ENCODE measurements at regions not wholly inside any gene's neighbourhood (a gene's known extent, or its start where the extent isn't known, plus 50 kb on each side); places are given as distances from the start of the nearest gene placed in this dataset.
A peak's percentile ranks its signal among the peaks of the same experiment; 100 is the strongest.
"Not testable (repeated sequence)": the region's sequence is repeated elsewhere in the genome, so short reads cannot be mapped to it uniquely, and the experiment has no call there.

DNA sequence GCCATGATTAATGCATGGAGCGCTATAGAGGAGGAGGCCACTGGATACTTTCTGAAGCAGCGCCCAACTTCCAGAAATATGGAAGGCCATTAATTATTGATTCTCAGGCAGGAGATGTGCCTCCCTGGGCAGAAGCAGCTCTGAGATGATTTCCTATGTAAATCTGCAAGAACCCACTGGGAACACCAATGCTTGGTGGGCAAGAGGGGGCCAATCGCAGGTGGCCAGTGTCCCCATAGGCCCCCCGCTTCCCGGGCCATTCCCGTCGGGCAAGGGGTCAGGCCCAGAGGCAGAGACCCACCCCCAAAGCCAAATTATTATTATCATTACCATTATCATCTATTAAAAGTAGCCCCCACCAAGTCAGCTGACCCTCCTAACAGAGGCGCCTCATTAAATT lies 288.0 kb upstream of the TLE3 start:
- no peak for DNase-seq

DNA sequence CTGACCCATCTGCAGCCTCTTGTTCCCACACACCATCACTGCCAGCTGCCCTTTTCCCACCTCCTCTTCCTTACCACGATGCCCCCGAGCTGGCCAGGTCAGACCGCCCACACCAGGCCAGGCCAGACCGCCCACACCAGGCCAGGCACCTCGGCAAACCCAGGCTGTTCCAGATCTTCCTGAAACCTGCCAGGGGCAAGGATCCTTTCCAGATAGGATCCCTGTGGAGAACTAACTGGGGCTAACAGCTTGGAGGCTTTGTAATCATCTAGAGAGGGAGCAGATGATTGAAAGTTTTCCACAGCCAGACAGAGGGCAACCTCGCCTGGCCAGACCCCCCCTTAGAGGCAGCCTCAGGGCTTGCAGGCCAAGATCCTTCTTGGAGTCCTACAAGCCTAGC lies 287.3 kb upstream of the TLE3 start:
- DNase-seq = no peak

DNA sequence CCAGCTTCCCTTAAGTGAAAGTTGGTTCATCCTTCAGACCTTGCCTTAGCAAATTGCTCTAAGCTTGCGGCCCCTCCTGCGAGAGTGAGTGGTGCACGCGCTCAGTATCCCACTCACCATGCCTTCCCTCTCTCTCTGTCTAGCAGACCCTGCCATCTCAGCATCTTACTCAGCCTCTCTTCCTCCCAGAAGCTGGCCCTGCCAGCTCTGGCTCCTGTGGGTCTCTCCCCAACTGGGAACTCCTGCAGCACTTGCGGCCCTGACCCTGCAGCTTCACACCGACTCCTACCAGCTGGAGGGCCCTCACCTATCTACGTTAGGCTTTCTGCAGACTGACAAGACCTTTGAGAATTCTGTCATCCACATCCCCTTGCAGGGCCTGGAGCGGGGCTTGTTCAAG lies 286.1 kb upstream of the TLE3 start:
- no peak for DNase-seq

DNA sequence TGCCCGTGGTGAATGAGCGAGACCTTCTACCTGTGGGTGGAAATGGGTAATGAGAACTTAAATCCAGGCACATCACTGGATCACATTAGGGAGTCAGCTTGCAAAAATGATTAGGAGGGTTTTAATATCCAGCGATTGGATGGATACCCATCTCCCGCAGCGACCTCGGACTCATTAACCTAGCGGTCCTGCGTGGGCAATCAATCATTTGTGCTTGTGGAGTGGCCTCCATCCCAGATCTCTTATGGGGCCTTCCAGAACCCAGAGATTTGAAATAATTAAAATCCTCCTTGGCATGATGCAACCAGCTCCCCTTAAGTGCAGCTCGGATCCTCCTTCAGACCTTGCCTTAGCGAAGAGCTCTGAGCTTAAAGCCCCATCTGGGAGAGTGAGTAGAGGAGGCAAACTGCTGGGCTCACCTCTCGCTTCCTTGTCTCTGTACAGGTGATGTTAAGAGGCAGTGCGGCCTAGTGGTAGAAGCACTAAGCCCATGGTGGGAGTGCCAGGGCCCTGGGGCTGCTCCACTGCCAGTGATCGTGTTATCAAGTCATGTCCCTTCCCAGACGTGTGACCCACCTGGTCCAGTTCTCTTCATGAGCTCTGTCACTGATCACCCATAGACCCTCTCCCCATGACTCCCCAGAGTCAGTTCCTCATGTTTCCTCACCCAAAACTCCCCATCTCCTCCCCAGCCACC lies 285.2 kb upstream of the TLE3 start:
- no peak for DNase-seq

DNA sequence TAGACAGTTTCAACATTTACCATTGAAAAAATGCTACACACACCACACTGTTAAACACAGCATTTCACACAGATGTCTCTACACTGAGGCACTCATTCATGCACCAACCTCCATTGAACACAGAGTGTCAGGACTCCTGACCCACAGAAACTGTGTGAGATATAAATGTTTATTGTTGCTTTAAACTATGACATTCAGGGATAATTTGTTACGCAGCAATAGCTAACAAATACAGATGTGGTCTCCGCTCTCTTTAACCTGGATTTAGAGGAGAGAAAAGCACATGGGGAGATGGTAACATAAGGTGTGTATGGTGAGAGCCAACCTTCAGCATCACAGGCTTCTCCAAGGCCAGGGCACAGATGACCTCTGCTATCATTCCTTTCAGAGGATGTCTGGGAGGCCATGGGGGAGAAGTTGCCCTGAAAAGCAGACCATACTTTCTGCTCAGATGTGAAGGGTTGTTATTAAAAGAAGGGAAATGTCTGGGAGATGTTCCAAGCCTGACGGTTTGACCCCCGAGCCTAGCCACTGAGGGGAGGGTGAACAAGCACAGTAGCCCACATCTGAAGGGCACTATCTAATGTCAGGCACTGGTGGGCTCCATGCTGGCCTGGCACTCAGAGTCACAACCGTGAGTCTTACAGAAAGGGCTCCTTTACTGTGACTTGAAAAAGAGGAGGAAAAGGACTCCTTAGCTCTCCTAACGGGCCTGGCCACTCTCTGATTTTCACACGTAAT lies 284.5 kb upstream of the TLE3 start:
- DNase-seq = no peak

DNA sequence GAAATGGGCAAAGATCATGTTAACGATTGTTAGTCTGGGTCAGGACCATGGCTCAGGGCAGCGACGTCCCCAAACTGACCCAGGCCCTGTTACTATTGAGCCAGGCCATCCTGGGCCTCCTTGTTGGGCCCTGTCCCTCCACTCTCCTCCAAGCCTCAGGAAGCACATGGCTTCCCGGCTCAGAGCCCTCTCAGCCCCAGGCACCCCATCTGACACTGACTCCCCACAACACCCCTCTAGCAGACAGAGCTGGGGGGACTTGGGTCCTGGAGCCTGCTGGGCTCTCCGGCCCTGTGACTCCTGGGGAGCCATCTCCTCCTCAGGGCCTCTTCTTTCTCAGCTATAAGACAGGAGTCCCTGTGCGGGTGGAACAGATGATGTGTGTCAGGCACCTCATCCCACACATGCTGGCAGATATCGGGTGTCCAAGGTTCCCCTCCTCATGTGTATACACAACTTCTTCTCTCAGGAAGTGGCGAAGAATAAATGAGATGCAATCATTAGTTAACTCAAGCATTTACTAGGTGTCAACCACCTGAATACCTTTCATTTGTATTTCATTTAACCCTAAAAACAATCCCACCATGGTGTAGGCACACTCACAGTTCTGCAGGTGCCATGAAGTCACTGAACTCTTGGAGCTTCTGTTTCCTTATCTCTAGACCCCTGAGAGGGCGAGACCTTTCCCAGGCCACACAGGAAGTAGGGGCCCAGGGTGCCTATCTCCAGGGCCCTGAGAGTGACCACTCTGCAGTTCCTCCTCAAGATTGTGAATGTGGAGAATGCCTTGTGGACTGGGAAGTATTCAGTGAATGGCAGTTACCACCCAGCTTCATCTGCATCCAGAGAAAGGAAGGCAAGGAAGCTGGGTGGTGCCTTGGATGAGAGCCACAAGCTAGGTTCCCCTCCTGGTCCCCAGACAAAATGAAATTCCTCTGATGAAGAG lies 282.5 kb upstream of the TLE3 start:
- DNase-seq = no peak

DNA sequence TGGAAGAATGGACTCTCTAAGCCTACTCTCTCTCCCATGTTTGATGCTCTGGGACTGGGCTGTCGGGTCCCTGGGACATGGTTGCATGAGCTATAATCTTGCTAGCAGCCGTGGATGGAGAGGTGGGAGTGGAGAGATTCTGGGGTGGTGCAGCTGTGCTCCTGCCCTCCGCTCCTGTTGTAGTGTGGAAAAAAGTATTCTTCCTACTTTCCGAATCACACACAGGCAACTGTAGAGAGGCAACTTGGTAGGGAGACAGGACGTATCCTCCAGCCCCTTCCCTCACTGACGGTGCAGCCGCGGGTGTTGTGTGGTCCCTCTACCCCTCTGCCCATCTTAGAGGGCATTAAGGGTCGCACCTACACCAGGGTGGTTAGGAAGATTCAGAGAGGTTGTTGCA lies 281.4 kb upstream of the TLE3 start:
- DNase-seq = no peak

DNA sequence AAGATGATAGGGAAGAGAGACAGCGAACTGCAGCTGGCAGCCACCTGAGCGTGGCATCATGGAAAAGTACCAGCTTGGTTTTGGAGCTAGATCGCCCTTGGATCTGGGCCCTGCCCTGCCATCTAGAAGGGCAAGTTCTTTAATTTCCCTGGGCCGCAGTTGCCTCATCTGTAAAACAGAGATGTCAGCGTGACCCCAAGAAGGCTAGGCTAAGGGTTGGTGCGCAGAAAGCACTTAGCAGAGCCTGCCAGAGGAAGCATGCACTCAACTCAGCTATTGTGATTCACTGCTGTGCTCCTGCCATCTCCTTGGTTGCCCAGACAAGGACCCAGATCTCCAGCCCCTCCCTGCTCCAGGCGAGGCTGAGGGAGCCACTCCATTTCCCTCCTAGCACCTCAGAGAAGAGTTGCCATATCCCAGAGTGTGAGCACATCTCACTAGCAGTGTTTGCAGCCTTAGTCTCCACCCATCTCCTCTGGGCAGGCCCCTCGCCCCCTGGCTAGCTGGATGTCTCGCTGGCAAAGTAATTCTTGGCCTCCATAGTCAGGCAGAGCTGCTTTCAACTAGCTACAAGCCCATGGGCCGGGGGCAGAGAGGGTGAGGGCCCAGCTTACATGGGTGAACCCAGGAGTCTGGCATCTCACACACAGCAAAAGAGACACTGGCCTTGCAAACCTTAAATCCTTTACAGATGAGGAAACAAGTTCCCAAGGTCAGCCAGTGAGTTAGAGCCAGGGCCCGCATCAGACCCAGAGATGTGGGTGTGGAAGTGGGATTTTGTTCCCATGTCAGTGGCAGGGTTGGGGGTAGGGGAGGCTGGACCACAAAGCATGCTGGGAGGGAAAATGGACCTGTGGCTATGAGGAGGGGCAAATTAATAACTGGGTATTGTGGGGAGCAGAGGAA lies 280.7 kb upstream of the TLE3 start:
- DNase-seq = no peak

DNA sequence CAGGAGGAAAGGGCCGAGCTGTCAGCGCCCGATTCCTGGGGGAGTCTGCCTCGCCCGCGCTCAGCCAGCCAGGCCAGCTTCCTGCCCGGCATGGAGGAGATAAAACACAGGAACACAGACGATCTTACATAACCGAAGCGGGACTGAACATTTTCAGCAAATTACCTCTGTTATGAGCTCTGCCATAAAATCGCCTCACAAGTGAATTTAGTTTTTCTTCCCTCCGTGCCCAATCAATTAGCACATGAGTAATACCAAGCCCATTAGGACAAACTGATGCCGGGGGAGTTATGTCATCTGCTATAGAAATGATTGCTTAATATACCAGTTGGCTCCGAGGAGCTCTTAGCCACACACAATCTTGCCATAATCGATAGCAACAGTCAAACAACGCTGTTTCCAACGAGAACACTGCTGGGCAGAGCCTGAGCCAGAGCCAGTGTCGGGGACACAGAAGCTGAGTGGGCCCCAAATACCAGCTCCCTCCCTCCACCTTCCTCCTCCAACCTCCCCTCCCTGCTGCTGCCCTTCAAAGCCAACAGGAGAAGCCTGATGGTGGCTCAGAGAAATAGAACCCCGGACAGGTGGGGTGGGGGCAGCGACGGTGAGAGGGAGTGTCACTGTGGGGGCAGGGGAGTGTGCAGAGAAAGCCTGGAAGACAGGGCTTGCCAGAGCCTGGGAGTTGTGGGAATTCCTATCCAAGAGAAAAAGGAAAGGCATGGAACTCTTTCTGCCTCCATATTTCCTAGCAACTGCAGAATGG lies 279.4 kb upstream of the TLE3 start:
- peak; percentile 82 for DNase-seq

DNA sequence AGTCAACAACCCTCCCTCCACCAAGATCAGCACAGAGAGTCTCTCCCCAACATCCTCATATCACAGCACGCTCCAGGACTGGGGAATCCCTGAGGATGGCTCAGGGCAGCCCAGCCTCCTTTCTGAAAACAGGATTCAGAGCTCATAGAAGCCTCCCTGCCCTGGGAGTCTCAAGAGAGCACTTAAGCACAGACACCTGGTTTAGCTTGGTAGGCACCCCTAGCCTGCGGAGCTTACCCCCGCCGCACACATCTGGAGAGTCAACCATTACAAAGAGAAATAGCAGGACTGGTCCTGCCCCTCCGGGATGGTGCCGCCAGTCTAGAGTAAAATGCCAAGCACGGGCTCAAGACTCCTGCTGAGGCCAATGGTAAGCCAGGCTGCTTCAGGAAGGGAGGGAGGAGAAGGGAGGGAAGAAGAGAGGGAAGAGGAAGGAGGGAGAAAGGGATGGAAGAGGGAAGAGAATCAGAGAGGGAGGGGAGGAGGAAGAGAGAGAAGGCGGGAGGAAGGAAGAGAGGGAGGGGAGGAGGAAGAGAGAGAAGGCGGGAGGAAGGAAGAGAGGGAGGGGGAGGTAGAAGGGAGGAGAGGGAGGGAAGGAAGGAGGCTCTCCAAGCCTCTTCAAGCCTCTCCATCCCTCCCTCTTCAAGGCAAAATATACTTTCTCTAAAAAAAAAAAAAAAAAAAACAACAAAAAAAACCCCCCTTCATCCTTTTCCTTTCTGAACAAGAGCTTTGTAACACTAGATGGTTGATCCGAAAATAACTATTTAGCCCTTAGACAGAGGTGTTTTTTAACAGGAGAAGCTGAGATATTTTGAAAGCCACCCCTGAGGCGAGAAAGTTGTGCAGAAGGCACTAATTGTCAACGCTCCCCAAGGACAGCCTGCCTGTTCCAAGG lies 278.6 kb upstream of the TLE3 start:
- peak; percentile 50 for DNase-seq

DNA sequence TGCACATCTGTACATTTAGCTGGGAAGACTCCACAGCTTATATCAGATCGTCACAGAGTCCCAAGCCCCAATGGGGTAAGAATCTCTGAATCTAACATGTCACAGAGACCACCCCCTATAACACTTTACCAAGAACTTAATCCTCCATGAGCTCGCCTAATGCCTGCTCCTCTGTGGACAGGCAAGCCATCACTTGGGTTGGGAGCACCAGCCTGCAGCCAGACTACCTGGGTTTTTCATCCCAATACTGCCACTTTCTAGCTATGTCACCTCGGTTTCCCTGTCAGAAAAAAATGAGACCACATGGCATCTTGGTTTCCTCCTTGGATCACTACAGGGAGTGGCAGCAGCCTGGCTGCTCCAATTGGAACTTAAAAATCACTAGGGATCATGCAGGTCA lies 277.9 kb upstream of the TLE3 start:
- no peak for DNase-seq

DNA sequence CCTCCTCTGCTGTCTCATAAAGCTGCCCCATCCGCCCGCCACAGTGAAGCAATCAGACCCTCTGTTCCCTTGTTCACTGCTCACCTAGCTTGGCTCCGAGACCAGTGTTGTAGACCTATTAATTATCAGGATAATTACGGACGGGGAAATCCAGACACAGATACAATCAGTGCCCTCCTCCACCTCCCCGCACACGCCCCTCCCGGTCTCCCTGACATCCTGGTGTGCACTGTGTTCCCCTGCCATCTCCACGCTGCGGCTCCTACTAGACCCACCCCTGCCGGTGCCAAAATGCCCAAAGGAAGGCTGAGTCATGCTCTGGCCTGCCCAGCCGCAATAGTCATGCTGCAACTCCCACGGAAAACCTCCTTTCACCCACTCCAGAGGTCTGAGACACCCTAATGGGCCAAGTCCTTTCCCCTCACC lies 277.3 kb upstream of the TLE3 start:
- peak; percentile 93 for DNase-seq

DNA sequence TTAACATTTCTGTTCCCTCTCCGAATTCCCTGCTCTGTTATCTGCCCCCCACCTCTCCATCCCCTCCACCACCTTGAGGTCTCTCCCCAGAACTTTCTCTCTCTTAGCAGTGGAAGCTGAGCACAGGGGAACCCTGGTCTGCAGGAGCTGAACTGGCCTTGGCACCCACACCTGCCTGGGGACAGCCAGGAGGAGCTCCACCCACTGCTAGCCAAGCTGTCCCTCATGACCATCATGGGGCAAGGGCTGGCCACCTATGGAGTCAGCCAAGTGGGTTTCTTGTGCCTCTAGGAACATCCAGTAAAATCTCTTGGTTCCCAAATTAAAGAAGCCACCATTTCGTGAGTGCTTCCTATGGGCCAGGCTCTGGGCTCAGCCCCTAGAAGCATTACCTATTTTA lies 276.4 kb upstream of the TLE3 start:
- no peak for DNase-seq

DNA sequence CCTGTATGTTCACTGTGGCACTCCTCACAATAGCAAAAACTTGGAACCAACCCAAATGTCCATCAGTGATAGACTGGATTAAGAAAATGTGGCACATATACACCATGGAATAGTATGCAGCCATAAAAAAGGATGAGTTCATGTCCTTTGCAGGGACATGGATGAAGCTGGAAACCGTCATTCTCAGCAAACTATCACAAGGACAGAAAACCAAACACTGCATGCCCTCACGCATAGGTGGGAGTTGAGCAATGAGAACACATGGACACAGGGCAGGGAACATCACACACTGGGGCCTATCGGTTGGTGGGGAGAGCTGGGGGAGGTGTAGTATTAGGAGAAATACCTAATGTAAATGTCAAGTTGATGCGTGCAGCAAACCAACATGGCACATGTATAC lies 275.7 kb upstream of the TLE3 start:
- not testable (repeated sequence) for DNase-seq

DNA sequence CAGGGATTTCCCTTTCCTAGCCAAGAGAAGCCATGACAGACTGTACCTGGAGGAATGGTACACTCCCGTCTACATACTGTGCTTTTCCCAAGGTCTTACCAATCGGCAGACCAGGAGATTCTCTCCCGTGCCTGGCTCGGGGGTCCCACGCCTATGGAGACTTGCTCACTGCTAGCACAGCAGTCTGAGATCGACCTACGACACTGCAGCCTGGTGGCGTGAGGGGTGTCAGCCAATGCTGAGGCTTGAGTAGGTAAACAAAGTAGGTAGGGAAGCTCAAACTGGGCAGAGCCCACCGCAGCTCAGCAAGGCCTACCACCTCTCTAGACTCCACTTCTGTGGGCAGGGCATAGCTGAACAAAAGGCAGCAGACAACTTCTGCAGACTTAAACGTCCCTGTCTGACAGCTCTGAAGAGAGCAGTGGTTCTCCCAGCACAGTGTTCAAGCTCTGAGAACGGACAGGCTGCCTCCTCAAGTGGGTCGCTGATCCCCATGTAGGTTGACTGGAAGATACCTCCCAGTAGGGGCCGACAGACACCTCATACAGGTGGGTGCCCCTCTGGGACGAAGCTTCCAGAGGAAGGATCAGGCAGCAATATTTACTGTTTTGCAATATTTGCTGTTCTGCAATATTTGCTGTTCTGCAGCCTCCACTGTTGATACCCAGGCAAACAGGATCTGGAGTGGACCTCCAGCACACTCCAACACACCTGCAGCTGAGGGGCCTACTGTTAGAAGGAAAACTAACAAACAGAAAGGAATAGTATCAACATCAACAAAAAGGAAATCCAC lies 270.4 kb upstream of the TLE3 start:
- not testable (repeated sequence) for DNase-seq

DNA sequence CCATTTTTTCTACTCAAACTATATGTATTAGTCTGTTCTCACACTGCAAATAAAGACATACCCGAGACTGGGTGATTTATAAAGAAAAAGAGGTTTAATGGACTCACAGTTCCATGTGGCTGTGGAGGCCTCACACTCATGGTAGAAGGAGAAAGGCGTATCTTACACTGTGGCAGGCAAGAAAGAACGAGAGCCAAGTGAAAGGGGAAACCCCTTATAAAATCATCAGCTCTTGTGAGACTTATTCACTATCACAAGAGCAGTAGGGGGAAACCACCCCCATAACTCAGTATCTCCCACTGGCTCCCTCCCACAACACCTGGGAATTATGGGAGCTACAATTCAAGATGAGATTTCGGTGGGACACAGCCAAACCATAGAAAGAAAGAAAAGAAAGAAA lies 266.3 kb upstream of the TLE3 start:
- not testable (repeated sequence) for DNase-seq

DNA sequence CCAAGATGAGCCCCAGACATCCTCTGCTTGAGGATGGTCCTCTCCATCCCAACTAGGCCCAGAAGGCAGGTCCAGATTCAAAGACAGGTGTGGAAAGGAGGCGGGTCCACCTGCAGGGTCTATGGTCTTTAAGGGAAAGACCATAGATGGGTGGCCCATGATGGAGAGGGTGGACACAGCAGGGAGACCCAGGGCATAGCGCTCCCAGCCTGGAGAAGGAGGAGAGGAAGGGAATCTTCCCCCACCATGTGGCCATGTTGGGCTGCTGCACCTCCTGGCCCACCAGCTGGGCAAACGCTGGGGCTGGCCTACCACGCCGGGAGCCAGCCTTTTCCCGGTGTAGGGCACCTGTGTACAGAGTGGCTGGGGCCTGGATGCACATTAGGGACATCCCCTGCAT lies 265.2 kb upstream of the TLE3 start:
- peak; percentile 21 for DNase-seq

DNA sequence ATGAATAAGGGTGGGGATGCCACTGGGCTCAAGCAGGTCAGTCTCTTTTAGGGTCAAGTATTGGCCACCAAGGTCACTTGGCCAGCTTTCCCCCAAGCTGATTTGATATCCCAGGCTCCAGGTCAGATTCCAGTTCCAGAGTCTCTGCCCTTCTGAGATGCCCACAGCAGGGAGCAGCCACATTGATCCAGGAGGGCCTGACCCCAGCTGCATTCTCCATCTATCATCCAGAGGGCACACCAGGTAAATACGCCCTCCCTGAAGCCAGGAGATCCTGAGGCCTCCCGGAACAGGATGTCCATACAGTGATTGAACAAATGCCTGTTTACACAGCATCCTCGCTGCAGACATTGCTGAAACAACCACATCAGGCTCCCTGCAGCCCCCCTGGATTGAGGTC lies 264.6 kb upstream of the TLE3 start:
- DNase-seq = no peak

DNA sequence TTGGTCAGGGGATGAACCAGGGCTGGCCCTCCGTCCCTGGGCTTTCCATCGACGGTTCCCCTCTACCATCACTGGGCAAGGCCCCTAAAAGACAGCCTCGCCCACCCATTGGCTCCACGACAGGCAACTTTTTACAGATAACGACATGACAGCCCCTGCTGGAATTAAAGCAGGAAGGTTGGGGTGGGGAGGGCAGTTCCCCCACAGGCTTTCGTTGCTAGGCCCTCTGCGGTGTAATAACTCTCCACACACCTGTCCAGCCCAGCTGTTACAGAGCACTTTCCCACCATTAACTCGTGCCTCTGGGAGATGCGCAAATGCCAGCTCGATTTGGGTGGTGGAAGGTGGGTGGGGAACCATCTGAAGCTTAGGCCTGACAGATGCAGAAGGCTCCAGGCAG lies 264.2 kb upstream of the TLE3 start:
- DNase-seq = no peak

DNA sequence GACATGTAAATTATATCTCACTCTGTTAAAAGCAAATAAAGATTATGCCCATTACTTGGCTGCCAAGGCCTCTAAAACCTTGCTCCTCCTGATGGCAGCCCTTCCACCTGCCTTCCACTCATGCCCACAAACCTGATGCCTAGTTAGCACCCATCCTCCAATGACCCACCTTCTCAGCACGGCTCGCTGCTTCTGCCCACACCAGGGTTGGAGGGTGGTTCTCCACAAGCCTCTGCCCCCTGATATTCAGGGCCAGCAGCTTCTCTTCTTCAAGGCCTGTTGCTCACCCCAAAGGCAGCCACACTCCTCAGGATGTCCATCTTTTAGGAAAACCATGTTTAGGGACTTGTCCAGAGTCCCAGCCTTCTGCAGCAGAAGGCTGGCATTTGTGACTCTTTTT lies 263.4 kb upstream of the TLE3 start:
- no peak for DNase-seq
